ENCODE measurements at regions not wholly inside any gene's neighbourhood (a gene's known extent, or its start where the extent isn't known, plus 50 kb on each side); places are given as distances from the start of the nearest gene placed in this dataset.
"Not testable (repeated sequence)": the region's sequence is repeated elsewhere in the genome, so short reads cannot be mapped to it uniquely, and the experiment has no call there.

GRCh38 chr12:28782812-28783211 is 366.3 kb upstream of the FAR2 start:
- TF ChIP-seq POLR2AphosphoS5 (IDR thresholded peaks at IDR 0.05; ENCODE audit: low read depth), result no peak
- TF ChIP-seq, protein P1, sequence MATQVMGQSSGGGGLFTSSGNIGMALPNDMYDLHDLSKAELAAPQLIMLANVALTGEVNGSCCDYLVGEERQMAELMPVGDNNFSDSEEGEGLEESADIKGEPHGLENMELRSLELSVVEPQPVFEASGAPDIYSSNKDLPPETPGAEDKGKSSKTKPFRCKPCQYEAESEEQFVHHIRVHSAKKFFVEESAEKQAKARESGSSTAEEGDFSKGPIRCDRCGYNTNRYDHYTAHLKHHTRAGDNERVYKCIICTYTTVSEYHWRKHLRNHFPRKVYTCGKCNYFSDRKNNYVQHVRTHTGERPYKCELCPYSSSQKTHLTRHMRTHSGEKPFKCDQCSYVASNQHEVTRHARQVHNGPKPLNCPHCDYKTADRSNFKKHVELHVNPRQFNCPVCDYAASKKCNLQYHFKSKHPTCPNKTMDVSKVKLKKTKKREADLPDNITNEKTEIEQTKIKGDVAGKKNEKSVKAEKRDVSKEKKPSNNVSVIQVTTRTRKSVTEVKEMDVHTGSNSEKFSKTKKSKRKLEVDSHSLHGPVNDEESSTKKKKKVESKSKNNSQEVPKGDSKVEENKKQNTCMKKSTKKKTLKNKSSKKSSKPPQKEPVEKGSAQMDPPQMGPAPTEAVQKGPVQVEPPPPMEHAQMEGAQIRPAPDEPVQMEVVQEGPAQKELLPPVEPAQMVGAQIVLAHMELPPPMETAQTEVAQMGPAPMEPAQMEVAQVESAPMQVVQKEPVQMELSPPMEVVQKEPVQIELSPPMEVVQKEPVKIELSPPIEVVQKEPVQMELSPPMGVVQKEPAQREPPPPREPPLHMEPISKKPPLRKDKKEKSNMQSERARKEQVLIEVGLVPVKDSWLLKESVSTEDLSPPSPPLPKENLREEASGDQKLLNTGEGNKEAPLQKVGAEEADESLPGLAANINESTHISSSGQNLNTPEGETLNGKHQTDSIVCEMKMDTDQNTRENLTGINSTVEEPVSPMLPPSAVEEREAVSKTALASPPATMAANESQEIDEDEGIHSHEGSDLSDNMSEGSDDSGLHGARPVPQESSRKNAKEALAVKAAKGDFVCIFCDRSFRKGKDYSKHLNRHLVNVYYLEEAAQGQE (IDR thresholded peaks at IDR 0.05; ENCODE audit: insufficient replicate concordance, low read depth), result no peak
- TF ChIP-seq, protein P2, sequence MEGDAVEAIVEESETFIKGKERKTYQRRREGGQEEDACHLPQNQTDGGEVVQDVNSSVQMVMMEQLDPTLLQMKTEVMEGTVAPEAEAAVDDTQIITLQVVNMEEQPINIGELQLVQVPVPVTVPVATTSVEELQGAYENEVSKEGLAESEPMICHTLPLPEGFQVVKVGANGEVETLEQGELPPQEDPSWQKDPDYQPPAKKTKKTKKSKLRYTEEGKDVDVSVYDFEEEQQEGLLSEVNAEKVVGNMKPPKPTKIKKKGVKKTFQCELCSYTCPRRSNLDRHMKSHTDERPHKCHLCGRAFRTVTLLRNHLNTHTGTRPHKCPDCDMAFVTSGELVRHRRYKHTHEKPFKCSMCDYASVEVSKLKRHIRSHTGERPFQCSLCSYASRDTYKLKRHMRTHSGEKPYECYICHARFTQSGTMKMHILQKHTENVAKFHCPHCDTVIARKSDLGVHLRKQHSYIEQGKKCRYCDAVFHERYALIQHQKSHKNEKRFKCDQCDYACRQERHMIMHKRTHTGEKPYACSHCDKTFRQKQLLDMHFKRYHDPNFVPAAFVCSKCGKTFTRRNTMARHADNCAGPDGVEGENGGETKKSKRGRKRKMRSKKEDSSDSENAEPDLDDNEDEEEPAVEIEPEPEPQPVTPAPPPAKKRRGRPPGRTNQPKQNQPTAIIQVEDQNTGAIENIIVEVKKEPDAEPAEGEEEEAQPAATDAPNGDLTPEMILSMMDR (IDR thresholded peaks at IDR 0.05; ENCODE audit: insufficient read depth, low read length), result no peak
- TF ChIP-seq GABPA (IDR thresholded peaks at IDR 0.05; ENCODE audit: low read depth), result no peak
- TF ChIP-seq SPI1 (IDR thresholded peaks at IDR 0.05; ENCODE audit: borderline replicate concordance, low read depth), result no peak
- no peak for DNase-seq (ENCODE audit: low read depth in 1 of 2, low spot score in 1 of 2)
- H3K27me3 ChIP-seq (ENCODE audit: insufficient read depth, poor library complexity, severe bottlenecking), result no peaks in the 10 kb centered on the region
- H3K4me3 ChIP-seq (replicated peaks; ENCODE audit: insufficient read depth, low read length), result no peak overlapping the region
- H3K27ac ChIP-seq (replicated peaks), result no peak overlapping the region

- H3K4me3 ChIP-seq (replicated peaks; ENCODE audit: insufficient read depth, low read length), result no peak overlapping the region
- DNase-seq (ENCODE audit: low read depth in 1 of 2, low spot score in 1 of 2), result no peak
- no peaks in the 10 kb centered on the region for H3K27me3 ChIP-seq (ENCODE audit: insufficient read depth, poor library complexity, severe bottlenecking)
- no peak overlapping the region for H3K27ac ChIP-seq (replicated peaks)
- TF ChIP-seq POLR2AphosphoS5 (IDR thresholded peaks at IDR 0.05; ENCODE audit: low read depth), result no peak
These were observed 361.9 kb upstream of the FAR2 start for GRCh38 chr12:28787151-28787550.

DNA sequence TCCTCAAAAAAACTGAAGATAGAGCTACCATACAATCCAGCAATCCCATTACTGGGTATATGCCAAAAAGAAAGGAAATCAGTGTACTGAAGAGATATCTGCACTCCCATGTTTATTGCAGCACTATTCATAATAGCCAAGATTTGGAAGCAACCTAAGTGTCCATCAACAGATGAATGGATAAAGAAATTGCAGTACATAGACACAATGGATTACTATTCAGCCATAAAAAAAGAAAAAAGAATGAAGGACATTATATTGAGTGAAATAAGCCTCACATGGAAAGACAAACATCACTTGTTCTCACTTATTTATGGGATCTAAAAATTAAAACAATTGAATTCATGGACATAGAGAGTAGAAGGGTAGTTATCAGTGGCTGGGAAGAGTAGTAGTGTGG is 360.8 kb upstream of the FAR2 start:
- DNase-seq (ENCODE audit: low read depth in 1 of 2, low spot score in 1 of 2); H3K27me3 ChIP-seq (ENCODE audit: insufficient read depth, poor library complexity, severe bottlenecking); H3K27ac ChIP-seq (replicated peaks); H3K4me3 ChIP-seq (replicated peaks; ENCODE audit: insufficient read depth, low read length): not testable (repeated sequence)

GRCh38 chr12:28793581-28794151 is 355.4 kb upstream of the FAR2 start:
- Histone ChIP-seq H3K27me3 (ENCODE audit: insufficient read depth, poor library complexity, severe bottlenecking) (no peaks in the 10 kb centered on the region), H3K4me3 (replicated peaks; ENCODE audit: insufficient read depth, low read length) (no peak overlapping the region), H3K27ac (replicated peaks) (no peak overlapping the region)
- no peak for DNase-seq (ENCODE audit: low read depth in 1 of 2, low spot score in 1 of 2)
- TF ChIP-seq, protein P2 (IDR thresholded peaks at IDR 0.05; ENCODE audit: insufficient read depth, low read length), result no peak
- TF ChIP-seq SPI1 (IDR thresholded peaks at IDR 0.05; ENCODE audit: borderline replicate concordance, low read depth), result no peak
- TF ChIP-seq GABPA (IDR thresholded peaks at IDR 0.05; ENCODE audit: low read depth), result no peak
- TF ChIP-seq POLR2AphosphoS5 (IDR thresholded peaks at IDR 0.05; ENCODE audit: low read depth), result no peak
- TF ChIP-seq, protein P1 (IDR thresholded peaks at IDR 0.05; ENCODE audit: insufficient replicate concordance, low read depth), result no peak

DNA sequence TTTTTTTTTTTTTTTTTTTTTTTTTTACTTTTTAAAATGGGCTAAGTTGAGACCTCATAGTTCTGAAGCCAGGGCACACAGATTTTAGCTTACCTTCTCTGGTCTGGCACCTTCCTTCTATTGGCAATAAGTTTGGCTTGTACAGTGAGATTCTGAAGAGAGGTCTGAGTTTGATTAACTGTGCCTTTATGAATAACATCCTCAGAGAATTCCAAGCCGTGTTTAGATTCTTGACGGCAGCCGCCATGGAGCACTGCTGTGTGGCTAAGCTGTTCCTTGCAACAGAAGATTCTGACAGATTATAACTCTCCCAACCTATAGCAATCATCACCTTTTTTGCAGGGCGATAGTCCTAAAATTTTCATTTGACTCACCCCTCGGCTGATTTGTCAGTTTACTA is 354.9 kb upstream of the FAR2 start:
- no peak for DNase-seq (ENCODE audit: low read depth in 1 of 2, low spot score in 1 of 2)
- no peak overlapping the region for H3K4me3 ChIP-seq (replicated peaks; ENCODE audit: insufficient read depth, low read length)
- TF ChIP-seq SPI1 (IDR thresholded peaks at IDR 0.05; ENCODE audit: borderline replicate concordance, low read depth) (no peak), GABPA (IDR thresholded peaks at IDR 0.05; ENCODE audit: low read depth) (no peak), POLR2AphosphoS5 (IDR thresholded peaks at IDR 0.05; ENCODE audit: low read depth) (no peak)
- TF ChIP-seq, protein P2 (IDR thresholded peaks at IDR 0.05; ENCODE audit: insufficient read depth, low read length), result no peak
- TF ChIP-seq, protein P1 (IDR thresholded peaks at IDR 0.05; ENCODE audit: insufficient replicate concordance, low read depth), result no peak
- H3K27me3 ChIP-seq (ENCODE audit: insufficient read depth, poor library complexity, severe bottlenecking), result no peaks in the 10 kb centered on the region
- no peak overlapping the region for H3K27ac ChIP-seq (replicated peaks)

Data from HL-60 (cell line).